Loucy (cell line): ENCODE measurements at regions not wholly inside any gene's neighbourhood (a gene's known extent, or its start where the extent isn't known, plus 50 kb on each side); places are given as distances from the start of the nearest gene placed in this dataset.
"Not testable (repeated sequence)": the region's sequence is repeated elsewhere in the genome, so short reads cannot be mapped to it uniquely, and the experiment has no call there.

ENCODE experiments used
- H2AFZ ChIP-seq: fragments of 200-600 bp; sonication (generic); 2 replicates; pipeline ENCODE4 v1.6.0; 2016; ENCODE audit warnings: antibody characterized with exemption, mild to moderate bottlenecking, low read length, moderate library complexity
- H3F3A ChIP-seq: fragments of 200-600 bp; 2 replicates; pipeline ENCODE4 v1.6.0; 2016; ENCODE audit warnings: antibody characterized with exemption, low read depth, mild to moderate bottlenecking
- H3K27me3 ChIP-seq: fragments of 200-600 bp; sonication (generic); 2 replicates; pipeline ENCODE4 v1.6.1; 2014; ENCODE audit warnings: low read length, mild to moderate bottlenecking; ENCODE audit not compliant: insufficient read depth, poor library complexity, severe bottlenecking
- H3K36me3 ChIP-seq: fragments of 200-600 bp; sonication (generic); 2 replicates; pipeline ENCODE4 v1.6.1; 2016; ENCODE audit warnings: low read length; ENCODE audit not compliant: insufficient read depth
- H3K4me1 ChIP-seq: fragments of 200-600 bp; sonication (generic); 2 replicates; pipeline ENCODE4 v1.5.1; 2014; ENCODE audit warnings: low read length, mild to moderate bottlenecking; ENCODE audit not compliant: insufficient read depth, poor library complexity, severe bottlenecking
- H3K4me2 ChIP-seq: fragments of 200-600 bp; sonication (generic); 2 replicates; pipeline ENCODE4 v1.6.0; 2014; ENCODE audit warnings: antibody characterized with exemption, low read length, low read depth, mild to moderate bottlenecking; ENCODE audit not compliant: poor library complexity, severe bottlenecking
- H3K4me3 ChIP-seq: fragments of 200-600 bp; sonication (generic); 2 replicates; pipeline ENCODE4 v1.5.1; 2014; ENCODE audit warnings: low read length, mild to moderate bottlenecking, mixed read lengths; ENCODE audit not compliant: poor library complexity, severe bottlenecking
- H3K79me2 ChIP-seq: fragments of 200-600 bp; sonication (generic); 2 replicates; pipeline ENCODE4 v1.6.1; 2014; ENCODE audit warnings: low read length; ENCODE audit not compliant: insufficient read depth
- H3K9ac ChIP-seq: fragments of 200-600 bp; sonication (generic); 2 replicates; pipeline ENCODE4 v1.6.0; 2014; ENCODE audit warnings: mild to moderate bottlenecking, low read depth, low read length, moderate library complexity; ENCODE audit not compliant: poor library complexity, severe bottlenecking
- H3K9me2 ChIP-seq: fragments of 200-600 bp; sonication (generic); replicated peaks from 2 replicates; pipeline ENCODE4 v1.6.1; 2016; ENCODE audit warnings: low read depth, low read length, mixed read lengths
- H3K9me3 ChIP-seq: fragments of 200-600 bp; sonication (generic); 2 replicates; pipeline ENCODE4 v1.6.1; 2014; ENCODE audit warnings: mild to moderate bottlenecking, antibody characterized with exemption, low read length, low read depth; ENCODE audit not compliant: insufficient read depth
- H4K20me1 ChIP-seq: fragments of 200-600 bp; sonication (generic); 2 replicates; pipeline ENCODE4 v1.6.0; 2014; ENCODE audit warnings: antibody characterized with exemption, low read length, mild to moderate bottlenecking; ENCODE audit not compliant: insufficient read depth, poor library complexity, severe bottlenecking
- CTCF ChIP-seq: fragments of 200-600 bp; sonication (generic); conservative IDR thresholded peaks from 2 replicates; pipeline ENCODE4 v1.5.1; 2014; ENCODE audit warnings: mild to moderate bottlenecking, antibody characterized with exemption, low read length
- EZH2phosphoT487 ChIP-seq: fragments of 200-600 bp; IDR thresholded peaks from 2 replicates; pipeline ENCODE4 v1.6.1; 2018; ENCODE audit warnings: antibody characterized with exemption, mild to moderate bottlenecking, moderate library complexity, borderline replicate concordance

GRCh38 chr10:4405828-4406227, 420.2 kb upstream of the AKR1E2 start:
- Histone ChIP-seq H3K9me3 (no peaks in the 10 kb centered on the region), H3K79me2 (no peaks in the 10 kb centered on the region), H3F3A (no peaks in the 10 kb centered on the region), H3K9ac (no peak overlapping the region), H2AFZ (no peak overlapping the region), H3K9me2 (no peaks in the 10 kb centered on the region), H3K27me3 (no peaks in the 10 kb centered on the region), H3K4me3 (no peak overlapping the region), H4K20me1 (no peaks in the 10 kb centered on the region), H3K4me1 (no peaks in the 10 kb centered on the region), H3K4me2 (no peak overlapping the region), H3K36me3 (no peaks in the 10 kb centered on the region)
- TF ChIP-seq EZH2phosphoT487 (no peak), CTCF (no peak)

- H4K20me1 ChIP-seq = no peaks in the 10 kb centered on the region
- H3K79me2 ChIP-seq = no peaks in the 10 kb centered on the region
- no peaks in the 10 kb centered on the region for H3K4me1 ChIP-seq
- H2AFZ ChIP-seq = no peak overlapping the region
- no peaks in the 10 kb centered on the region for H3K9me3 ChIP-seq
- no peaks in the 10 kb centered on the region for H3F3A ChIP-seq
- H3K27me3 ChIP-seq = no peaks in the 10 kb centered on the region
- H3K9ac ChIP-seq = no peak overlapping the region
- no peak overlapping the region for H3K4me3 ChIP-seq
- H3K36me3 ChIP-seq = no peaks in the 10 kb centered on the region
- H3K4me2 ChIP-seq = no peak overlapping the region
- H3K9me2 ChIP-seq = no peaks in the 10 kb centered on the region
- TF ChIP-seq EZH2phosphoT487 (no peak), CTCF (no peak)
Measured at GRCh38 chr10:4403638-4404252, 422.3 kb upstream of the AKR1E2 start.

DNA sequence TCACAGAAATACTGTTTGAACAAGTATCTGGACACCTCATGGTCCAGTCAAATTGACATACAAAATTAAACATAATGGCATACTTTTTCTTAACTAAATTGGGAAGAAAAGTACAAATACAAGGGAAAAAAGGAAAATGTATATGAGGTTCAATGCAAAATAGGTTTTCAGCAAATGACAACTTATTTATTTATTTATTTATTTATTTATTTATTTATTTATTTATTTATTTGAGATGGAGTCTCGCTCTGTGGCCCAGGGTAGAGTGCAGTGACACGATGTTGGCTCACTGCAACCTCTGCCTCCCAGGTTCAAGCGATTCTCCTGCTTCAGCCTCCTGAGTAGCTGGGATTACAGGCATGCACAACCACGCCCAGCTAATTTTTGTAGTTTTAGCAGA, 424.9 kb upstream of the AKR1E2 start:
- not testable (repeated sequence) for H3K9me3 ChIP-seq, H3K79me2 ChIP-seq, H3F3A ChIP-seq, H3K9ac ChIP-seq, H3K27me3 ChIP-seq, H3K4me3 ChIP-seq, H3K4me1 ChIP-seq, H3K4me2 ChIP-seq, H4K20me1 ChIP-seq, H2AFZ ChIP-seq, H3K36me3 ChIP-seq, H3K9me2 ChIP-seq

DNA sequence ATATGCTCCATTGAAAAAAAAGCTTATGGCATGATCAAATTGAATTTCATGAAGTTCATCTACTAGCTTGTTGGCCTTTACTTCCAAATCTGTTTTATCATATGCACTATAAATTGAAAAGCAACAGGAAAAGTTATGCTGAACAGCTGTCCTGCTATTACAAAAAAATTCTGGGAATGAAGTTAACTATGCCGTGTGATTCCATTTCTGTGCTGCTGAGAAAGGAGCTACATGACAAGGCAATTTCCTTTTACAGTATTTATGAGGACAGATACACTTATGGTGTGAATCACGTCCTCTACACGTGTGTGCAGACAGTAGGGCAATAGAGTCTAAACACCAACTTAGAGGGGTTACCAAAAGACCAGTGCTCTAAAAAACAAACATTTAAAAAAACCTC, 426.5 kb upstream of the AKR1E2 start:
- H3K79me2 ChIP-seq = no peaks in the 10 kb centered on the region
- no peak overlapping the region for H3K4me3 ChIP-seq
- no peaks in the 10 kb centered on the region for H3K9me3 ChIP-seq
- no peak overlapping the region for H2AFZ ChIP-seq
- H3K36me3 ChIP-seq = no peaks in the 10 kb centered on the region
- no peaks in the 10 kb centered on the region for H3K9me2 ChIP-seq
- H3K4me1 ChIP-seq = no peaks in the 10 kb centered on the region
- H3K27me3 ChIP-seq = no peaks in the 10 kb centered on the region
- no peaks in the 10 kb centered on the region for H4K20me1 ChIP-seq
- no peak overlapping the region for H3K4me2 ChIP-seq
- no peak overlapping the region for H3K9ac ChIP-seq
- no peak for TF ChIP-seq EZH2phosphoT487
- no peak for TF ChIP-seq CTCF
- no peaks in the 10 kb centered on the region for H3F3A ChIP-seq
